OCI-LY7 (cell line): ENCODE measurements at regions not wholly inside any gene's neighbourhood (a gene's known extent, or its start where the extent isn't known, plus 50 kb on each side); places are given as distances from the start of the nearest gene placed in this dataset.

Experiments
- EZH2phosphoT487 ChIP-seq: fragments of 200-600 bp; sonication (generic); IDR thresholded peaks from 2 replicates; pipeline ENCODE4 v1.6.1; 2018; ENCODE audit warnings: low read depth, borderline replicate concordance, mild to moderate bottlenecking, mixed run types, antibody characterized with exemption, low read length, moderate library complexity, mixed read lengths
- TF ChIP-seq, protein P1 (sequence below): fragments of 200-600 bp; sonication (generic); conservative IDR thresholded peaks from 2 replicates; pipeline ENCODE4 v1.5.1; 2014; ENCODE audit warnings: mild to moderate bottlenecking, antibody characterized with exemption, low read length, moderate library complexity, mixed read lengths

GRCh38 chr2:129777146-129777545 is 202.3 kb upstream of the RAB6C start:
- TF ChIP-seq, protein P1, sequence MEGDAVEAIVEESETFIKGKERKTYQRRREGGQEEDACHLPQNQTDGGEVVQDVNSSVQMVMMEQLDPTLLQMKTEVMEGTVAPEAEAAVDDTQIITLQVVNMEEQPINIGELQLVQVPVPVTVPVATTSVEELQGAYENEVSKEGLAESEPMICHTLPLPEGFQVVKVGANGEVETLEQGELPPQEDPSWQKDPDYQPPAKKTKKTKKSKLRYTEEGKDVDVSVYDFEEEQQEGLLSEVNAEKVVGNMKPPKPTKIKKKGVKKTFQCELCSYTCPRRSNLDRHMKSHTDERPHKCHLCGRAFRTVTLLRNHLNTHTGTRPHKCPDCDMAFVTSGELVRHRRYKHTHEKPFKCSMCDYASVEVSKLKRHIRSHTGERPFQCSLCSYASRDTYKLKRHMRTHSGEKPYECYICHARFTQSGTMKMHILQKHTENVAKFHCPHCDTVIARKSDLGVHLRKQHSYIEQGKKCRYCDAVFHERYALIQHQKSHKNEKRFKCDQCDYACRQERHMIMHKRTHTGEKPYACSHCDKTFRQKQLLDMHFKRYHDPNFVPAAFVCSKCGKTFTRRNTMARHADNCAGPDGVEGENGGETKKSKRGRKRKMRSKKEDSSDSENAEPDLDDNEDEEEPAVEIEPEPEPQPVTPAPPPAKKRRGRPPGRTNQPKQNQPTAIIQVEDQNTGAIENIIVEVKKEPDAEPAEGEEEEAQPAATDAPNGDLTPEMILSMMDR, result no peak
- no peak for TF ChIP-seq EZH2phosphoT487
